ENCODE measurements at regions not wholly inside any gene's neighbourhood (a gene's known extent, or its start where the extent isn't known, plus 50 kb on each side); places are given as distances from the start of the nearest gene placed in this dataset.

- TF ChIP-seq CTCF (IDR thresholded peaks at IDR 0.05) (no peak), POLR2A (IDR thresholded peaks at IDR 0.05) (no peak)
Measured at GRCh38 chr11:134565343-134565891, 153.4 kb upstream of the B3GAT1 start.

Data from right lobe of liver (tissue), 4 donors.